ENCODE measurements at regions not wholly inside any gene's neighbourhood (a gene's known extent, or its start where the extent isn't known, plus 50 kb on each side); places are given as distances from the start of the nearest gene placed in this dataset.

DNA sequence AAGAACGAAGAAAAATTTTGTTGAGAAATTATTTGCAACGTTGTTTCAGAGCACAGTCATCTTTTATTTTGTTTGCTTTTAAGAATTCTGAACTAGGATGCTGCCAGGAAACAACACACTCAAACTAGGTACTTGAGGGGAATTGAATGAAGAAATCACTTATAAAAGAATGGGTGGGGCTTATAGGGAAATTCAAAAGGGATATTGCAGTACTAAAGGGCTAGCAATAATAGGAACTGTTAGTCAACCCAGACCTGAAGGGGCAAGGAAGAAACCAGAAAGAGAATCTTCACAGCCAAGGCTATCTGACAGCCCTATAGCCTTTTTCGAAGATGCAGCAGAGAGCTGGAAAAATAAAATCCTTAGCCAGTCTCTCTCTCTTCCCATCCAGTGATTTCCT is 179.3 kb downstream of the RPRM start:
- TF ChIP-seq EZH2 (IDR thresholded peaks at IDR 0.05; ENCODE audit: borderline replicate concordance, insufficient read depth, low read depth, low read length, poor library complexity, severe bottlenecking): no peak
- TF ChIP-seq, protein P1, sequence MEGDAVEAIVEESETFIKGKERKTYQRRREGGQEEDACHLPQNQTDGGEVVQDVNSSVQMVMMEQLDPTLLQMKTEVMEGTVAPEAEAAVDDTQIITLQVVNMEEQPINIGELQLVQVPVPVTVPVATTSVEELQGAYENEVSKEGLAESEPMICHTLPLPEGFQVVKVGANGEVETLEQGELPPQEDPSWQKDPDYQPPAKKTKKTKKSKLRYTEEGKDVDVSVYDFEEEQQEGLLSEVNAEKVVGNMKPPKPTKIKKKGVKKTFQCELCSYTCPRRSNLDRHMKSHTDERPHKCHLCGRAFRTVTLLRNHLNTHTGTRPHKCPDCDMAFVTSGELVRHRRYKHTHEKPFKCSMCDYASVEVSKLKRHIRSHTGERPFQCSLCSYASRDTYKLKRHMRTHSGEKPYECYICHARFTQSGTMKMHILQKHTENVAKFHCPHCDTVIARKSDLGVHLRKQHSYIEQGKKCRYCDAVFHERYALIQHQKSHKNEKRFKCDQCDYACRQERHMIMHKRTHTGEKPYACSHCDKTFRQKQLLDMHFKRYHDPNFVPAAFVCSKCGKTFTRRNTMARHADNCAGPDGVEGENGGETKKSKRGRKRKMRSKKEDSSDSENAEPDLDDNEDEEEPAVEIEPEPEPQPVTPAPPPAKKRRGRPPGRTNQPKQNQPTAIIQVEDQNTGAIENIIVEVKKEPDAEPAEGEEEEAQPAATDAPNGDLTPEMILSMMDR (IDR thresholded peaks at IDR 0.05): no peak
